GM18907 (cell line): ENCODE measurements at regions not wholly inside any gene's neighbourhood (a gene's known extent, or its start where the extent isn't known, plus 50 kb on each side); places are given as distances from the start of the nearest gene placed in this dataset.
"Not testable (repeated sequence)": the region's sequence is repeated elsewhere in the genome, so short reads cannot be mapped to it uniquely, and the experiment has no call there.

Source experiments
- ATAC-seq: cut with Tn5 transposase; IDR thresholded peaks from one replicate; pipeline ENCODE4 v1.9.1; 2021; ENCODE audit warnings: mild to moderate bottlenecking, moderate library complexity; ENCODE audit not compliant: unreplicated experiment

DNA sequence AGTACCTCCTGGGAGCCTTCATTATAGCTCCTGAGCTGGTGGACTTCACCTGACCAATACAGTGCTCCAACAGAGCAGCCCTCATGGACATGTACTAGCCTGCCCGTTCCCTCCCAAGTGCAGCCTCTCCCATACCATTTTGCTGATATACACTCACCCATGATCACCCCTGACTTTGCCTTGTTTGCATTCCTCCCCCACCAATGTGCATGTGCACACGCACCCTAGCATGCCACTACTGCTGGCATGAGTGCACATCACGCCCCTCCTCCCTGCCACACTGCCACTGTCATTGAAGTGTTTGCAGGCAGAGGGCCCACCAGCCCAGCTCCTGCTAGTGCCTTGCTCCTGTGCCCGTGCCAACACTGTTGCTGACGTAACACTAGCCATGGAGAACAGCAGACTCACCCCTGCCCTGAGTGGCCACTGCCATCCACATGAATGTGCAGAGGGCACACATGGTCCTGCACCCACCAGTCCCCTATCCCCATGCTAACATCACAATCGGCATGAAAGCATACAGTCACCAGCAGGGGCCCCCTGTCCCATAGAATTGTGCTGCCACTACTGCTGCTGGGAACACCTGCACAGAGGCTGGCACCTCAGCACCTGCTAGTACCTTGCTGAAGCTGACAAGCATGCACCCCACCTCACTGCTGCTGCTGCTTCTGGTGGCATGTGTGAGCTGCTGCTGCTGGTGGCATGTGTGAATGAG is 110.3 kb downstream of the SINHCAF start:
- ATAC-seq, result no peak

DNA sequence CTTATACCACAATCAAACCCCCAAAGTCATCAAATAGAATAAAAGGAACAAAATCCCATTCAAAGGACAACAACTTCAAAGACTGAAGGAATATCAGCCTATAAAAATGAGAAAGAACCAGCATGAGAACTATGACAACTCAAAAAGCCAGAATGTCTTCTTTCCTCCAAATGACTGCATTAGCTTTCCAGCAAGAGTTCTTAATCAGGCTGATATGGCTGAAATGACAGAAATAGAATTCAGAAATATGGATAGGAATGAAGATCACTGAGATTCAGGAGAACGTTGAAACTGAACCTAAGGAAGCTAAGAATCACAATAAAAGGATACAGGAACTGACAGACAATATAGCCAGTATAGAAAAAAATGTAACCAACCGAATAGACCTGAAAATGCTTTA is 109.5 kb downstream of the SINHCAF start:
- ATAC-seq, result no peak

DNA sequence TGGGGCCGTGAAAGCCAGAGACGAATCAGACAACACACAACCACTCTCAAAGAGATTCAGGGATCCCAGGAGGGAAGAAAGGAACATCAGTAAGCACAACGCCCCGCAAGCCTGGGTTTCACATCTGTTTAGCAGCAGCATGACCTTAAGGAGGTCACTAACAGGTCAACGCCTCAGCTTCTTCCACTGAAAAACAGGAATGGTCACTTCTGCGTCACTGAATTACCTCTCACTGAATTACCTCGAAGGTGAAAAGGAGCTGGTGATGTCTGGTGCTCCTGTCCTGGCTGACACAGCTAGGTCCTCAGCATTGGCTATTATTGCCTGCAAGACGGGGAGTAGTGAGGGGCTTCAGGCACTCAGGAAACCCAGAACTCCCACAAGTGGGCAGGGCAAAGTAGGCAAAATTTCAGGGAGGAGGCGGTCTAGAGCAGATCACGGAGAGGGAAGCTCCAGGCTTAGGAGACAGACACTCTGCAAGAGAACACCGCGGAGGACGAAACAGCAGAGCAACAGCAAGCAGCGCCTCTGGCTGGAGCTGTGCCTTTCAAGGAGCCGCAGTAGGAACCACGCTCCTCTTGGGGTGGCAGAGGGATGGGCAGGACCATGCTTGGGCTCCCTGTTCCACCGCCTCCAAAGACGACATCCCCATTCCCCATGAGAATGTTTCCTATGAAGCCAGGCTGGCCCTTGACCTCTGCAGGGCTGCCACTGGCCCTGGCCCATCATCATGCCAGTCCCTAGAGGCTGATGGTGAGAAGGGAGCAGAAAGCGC is 108.4 kb downstream of the SINHCAF start:
- no peak for ATAC-seq

DNA sequence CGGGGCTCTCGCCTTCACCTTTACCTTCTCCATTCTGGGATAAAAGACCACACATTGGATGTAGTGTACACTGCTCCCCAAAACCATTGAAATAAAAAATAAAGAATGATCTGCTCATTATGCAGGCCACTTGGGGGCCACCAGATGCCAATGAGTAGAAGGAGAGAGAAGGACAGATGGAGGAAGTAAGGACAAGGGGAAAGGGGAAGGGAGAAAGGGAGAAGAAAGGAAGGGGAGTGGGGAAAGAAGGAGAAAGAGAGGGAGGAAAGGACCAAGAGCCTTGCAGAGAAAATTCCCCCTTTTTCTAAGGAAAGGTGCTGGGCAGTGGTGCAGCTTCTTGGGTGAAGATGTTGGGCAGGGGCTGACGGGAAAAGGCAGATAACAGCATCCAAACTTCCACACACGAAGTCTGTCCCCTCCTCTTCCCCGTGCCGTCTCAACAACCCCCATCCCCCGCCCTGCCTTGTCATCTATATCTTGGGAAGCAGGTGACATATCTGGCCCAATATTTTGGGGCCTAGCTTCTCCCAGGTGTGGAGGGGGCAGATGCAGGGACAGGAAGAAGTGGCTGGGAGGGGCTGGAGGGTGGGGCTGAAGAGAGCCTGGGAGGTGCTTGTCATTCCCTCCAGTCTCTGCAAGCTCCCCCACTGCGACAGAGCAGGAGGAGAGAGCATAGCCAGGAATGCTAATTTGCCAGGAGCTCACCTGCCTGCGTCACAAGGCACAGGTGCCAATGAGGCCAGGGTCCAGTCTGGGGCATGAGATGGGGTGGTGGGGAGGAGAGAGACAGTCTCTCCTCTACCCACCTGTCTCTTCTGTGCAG is 107.5 kb downstream of the SINHCAF start:
- no peak for ATAC-seq

DNA sequence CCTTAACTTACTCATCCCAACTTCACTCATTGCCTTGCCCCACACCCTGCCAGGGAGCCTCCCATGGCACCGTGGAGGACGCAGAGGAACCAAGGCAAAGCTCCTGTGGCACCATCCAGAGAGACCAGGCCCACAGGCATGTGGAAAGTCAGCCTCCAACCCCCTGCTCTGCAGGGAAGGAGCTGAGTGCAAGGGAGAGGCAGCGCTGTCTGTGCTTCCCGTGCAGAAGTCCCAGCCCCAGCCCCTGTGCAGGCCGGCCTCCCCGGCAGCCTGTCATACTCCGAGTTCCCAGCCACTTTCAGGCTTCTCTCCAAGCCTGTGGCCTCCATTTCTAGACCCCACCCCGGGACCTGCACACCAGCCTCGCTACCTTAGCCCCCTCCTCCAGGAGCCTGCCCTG is 106.4 kb downstream of the SINHCAF start:
- ATAC-seq, result no peak

DNA sequence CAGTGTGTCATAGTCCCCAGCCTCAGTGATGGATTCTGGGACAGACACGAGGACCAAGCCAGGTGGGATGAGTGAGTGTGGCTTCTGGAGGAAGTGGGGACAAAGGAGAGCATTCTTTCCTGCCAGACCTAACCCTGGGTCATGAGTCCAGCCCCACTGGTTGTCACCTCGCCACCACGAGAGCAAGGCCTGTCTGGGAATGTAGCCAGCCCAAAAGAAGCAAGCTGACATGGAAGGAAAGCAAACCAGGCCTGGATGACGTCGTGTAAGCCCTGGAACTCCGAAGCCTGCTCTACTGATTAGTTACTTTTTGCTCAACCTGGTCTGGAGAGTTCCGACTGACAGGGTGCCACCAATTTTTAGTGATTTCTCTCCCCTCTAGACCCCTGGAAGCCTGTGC is 105.9 kb downstream of the SINHCAF start:
- no peak for ATAC-seq

DNA sequence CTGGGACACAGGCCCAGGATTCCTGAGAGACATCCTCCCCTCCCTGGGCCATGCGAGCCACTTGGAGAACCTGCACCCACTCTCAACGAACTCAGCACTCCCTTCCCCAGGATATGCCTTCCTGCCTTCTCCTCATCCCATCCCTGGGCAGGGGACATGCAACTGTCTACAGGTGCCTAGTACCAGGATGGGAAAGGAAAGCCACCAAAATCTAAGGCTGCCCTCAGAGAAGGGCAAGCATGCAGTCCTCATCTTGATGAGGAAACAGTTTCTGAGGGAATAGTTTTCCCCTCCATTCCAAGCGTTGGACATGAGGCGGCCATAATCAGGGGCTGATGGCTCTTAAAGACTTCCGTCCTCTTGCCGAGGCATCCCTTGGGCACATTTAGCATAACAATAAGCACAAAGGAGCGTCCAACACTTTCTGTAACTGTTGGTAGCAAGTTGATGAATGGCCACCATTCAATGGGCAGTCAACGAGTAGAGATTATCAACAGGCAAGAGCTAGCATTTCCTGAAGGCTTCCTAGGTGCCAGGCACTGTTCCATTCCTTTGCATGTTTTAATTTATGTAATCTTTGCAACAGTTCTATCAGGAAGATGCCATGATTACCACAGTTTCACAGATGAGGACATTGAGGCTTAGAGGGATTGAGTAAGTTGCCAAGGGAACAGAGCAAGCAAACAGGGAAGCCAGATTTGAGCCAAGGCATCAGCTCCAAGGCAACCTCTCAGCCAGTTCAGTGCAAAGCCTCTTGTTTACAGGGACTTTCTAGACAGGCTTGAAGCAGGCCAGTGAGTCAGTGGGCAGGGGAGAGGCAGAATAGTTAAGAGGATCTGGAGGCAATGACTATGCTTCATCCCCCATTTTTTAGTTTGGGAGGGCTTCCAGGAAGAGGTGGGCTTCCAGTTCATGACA is 105.1 kb downstream of the SINHCAF start:
- ATAC-seq, result no peak

DNA sequence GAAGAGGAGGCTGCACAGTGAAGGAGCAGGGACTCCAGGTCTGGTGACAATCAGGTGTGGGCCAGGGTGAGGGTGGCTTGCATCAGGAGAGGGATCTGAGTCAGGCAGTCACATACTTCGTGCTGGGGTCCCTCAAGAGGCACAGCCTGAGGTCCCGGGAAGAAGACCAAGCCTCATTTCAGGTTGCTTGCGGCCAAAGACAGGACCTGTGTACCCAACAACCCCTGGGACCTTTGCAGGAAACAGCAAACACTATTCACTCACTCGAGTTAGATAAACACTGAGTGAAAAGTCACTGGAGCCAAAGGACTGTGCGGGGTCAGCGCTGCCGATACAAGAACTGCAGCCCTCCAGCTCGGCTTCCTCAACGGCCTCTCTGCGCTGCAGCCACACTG is 104.4 kb downstream of the SINHCAF start:
- ATAC-seq, result no peak

DNA sequence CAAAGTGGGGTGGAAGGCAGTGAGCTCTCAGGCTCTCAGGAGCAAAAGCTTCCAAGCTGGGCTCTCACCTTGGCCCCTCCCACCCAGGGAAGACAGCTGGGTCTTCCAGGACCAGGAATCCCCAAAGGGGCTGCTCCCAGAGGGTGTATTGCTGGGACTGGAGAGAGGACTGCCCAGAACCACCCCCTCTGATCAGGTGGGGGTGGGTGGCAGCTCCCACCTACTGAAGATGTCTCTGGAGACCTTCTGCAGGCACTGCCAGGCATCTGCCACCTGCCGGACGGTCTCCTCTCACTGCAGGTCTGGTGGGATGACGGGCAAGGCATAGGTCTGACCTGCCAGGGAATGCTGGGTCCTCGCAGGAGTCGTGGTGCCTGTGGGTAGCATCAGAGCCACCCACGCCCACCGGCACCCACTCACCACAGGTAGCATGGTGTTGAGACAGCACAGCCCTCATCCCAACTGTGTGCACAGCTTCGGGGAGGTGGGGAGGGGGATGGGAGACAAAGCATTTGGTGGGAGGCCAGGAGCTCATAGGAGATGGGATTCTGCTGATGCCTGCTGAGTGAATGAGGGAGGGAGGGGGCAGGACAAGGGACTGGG is 103.2 kb downstream of the SINHCAF start:
- no peak for ATAC-seq

DNA sequence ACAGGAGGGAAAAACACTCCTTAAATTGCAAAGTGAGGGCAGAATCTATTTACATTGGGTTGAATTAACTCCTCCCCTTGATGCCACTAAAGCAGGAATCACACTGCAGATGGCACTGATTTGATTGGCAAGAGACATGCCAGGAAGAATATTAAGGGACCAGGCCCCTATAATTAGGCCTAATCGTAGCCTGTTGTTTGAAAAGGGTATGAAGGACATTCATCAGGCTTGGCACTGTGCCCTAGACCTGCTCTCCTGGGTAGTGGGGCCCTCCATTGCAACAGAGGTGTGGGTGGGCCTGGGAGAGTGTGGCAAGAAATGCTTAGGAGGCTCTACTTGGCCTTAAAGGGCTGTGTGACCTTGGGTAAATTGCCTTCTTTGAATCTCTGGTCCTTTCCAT is 102.3 kb downstream of the SINHCAF start:
- ATAC-seq, result not testable (repeated sequence)

DNA sequence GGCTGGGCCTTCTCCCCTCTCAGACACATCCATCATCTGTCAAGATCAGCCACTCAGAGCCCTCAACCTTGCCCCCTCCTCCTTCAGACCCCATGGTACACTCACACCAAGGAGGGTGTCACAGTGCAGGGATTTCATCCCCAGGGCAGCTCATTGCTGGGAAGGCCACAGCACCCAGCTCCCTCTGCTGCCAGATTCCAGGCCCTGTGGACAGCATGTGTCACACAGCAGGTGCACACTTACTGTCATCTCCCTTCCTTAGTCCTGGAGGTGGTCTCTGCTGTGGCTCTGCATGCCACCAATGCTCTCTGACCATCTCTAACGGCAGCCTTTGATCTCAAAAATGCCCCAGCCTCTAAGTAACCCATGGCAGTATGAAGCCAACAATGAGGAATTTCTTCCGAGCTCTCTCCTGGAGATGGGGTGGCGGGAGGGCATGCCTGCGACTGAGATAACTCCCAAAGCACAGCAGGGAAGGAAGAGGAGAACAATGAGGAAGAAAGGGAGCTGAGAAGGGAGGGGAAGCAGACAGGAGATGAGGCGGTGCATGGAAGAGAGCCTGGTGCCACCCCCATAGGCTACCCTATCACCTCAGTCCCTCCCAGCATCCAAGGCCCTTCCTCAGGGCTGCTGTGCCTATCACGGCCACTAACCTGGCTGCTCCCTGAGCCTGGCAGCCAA is 101.0 kb downstream of the SINHCAF start:
- ATAC-seq, result no peak

DNA sequence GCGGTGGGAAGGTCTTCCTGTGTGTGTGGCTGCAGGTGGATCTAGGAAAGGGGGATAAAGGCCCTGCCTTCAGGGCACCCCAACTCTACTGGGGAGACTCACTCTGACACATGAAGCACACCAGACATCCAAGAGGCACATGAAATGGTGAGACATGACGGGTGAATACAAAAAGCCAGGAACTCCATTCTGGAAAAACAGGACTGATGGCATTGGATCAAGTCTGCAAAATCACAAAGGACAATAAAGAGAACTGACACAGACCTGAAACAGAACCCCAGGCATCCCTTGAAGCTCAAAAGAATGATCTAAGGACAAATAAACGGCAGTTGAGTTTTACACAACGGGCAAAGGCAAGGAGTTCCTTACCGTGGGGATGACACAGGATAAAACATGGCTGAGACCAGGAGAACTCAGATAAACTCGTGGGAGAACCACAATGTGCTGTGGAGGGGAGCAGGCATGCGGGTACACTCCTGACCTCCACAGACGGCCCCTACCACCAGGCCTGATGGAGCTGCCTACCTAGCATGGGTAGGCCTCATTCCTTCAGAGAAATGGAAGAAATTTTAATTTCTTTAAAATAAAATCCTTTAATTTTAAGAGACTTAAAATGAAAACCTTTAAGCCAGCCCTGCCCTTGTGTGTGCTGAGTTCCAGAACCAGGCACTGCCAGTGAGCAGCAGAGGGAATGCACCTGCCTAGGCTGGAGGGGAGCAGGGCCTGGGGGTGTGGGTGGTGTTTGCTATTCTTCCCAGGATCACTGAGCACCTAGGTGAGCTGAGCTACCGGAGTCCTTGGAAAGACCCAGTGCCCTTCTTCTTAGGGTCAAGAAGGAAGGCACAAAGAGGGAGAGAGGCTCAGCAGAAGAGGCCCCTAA is 100.1 kb downstream of the SINHCAF start:
- ATAC-seq, result no peak

DNA sequence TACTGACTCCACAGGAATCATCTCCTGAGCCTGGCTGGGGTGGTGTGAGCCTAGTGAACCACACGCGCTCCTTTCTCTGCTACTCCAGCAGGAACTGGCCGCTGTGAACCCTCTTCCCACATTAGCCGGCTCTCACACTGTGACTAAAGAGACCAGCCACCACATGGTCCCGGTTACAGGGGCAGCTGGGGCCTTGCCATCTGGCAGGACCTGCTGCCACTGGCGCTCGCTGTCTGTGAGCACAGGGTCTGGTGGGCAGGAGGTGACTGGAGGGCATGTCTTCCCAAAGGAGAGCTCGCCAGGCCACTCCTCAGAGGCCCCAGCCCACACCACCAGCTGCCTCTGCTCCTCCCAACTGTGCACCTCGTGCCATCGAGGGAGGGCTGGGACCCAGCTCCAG is 99.3 kb downstream of the SINHCAF start:
- no peak for ATAC-seq

DNA sequence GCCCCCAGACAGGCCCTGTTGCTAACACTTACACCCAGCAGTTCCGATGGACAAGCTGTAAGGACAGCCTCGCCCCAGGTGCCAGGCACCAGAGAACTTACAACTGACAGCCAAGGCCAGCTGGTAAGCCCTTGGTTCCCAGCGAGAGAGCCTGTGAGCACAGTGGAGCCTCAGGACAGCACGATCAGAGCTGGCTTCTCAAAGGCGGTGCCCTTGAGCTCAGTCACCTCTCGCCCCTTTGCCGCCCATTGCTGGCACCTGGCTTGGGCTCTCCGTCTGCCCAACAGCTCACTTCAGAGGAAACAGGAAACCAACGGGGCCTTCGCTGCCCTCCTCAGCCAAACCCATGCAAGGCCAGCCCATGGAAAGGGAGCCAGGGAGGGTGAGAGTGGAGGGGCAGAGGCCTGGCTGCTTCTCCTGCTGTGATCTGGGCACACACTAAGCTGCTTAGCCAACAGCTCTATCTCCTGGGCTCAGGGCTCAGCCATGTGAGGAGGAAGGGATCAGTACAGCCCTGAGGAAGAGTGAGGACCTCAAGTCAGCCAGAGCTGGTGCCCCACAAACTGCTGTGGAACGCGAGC is 98.5 kb downstream of the SINHCAF start:
- ATAC-seq, result no peak

DNA sequence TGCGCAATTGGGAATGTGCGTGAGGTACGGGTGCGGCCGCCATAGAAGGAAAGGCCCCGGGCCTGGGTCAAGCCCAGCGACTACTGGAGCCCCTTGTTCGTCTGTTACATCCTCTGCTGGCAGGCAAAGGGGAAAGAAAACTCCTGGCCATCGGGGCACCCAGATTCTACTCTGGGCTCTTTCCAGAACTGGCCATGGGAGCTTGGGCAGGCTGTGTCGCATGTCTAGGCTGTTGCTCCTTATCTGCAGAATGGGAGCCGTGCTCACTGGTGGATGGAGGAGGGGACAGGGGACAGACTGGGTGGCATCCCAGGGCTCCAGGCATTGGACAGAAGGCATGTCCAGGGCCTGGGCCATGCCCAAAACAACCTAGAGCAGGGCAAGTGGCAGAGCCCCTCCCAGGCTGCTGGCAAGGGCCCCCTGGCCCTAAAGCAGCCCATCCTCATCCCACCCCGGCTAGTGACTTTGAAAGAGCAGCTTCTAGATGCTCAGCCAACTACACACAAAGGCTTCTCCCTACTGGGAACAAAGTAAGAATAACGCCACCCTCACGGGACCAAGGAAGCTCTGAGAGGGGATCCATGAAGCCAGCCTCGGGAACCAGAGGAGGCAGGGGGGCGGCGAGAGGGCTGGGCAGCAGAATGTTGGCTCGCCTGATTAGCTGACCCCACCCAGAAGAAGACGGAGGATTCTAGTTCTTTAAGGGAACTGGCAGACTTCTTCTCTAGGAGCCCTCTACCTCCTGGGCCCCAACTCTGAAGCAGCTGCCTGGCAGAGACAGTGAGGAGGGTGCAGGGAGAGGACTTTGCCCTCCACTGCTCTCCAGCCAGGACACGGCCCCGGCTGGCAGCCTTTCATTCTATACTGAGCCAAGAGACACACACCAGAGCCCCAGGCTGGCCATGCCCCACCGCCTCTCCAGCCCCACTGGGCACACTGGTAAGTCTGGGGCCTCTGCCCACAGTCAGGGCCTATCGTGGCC is 96.8 kb downstream of the SINHCAF start:
- no peak for ATAC-seq

DNA sequence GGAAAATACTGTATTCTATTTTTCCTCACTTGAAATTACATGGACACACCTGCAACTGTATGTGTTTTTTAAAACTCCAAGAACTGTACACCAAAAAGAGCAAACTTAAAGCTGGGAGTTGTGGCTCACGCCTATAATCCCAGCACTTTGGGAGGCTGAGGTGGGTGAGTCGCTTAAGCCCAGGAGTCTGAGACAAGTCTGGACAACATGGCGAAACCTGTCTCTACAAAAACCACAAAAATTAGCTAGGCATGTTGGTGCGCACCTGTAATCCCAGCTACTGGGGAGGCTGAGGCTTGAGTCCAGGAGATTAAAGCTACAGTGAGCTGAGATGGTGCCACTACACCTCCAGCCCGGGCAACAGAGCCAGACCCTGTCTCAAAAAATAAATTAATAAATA is 95.9 kb downstream of the SINHCAF start:
- ATAC-seq, result no peak
